Dendritic cell treated with granulocyte-macrophage colony-stimulating factor and Interleukin-4, amounts not matched to agents 40 ng/mL and 50 ng/mL, for 4 days (primary cell): ENCODE measurements at regions not wholly inside any gene's neighbourhood (a gene's known extent, or its start where the extent isn't known, plus 50 kb on each side); places are given as distances from the start of the nearest gene placed in this dataset.
"Not testable (repeated sequence)": the region's sequence is repeated elsewhere in the genome, so short reads cannot be mapped to it uniquely, and the experiment has no call there.

Experiments
- H3K27ac Mint-ChIP-seq: one replicate; pipeline ENCODE4 v1.8.0; 2022; ENCODE audit warnings: mild to moderate bottlenecking, mixed read lengths
- H3K27me3 Mint-ChIP-seq: one replicate; pipeline ENCODE4 v1.8.0; 2022; ENCODE audit warnings: mild to moderate bottlenecking, mixed read lengths
- H3K36me3 Mint-ChIP-seq: one replicate; pipeline ENCODE4 v1.8.0; 2022; ENCODE audit warnings: low read depth, mixed read lengths
- H3K4me1 Mint-ChIP-seq: one replicate; pipeline ENCODE4 v1.8.0; 2022; ENCODE audit warnings: low read depth, mixed read lengths
- H3K4me3 Mint-ChIP-seq: one replicate; pipeline ENCODE4 v1.8.0; 2022; ENCODE audit warnings: mild to moderate bottlenecking, moderate library complexity, mixed read lengths
- H3K9me3 Mint-ChIP-seq: one replicate; pipeline ENCODE4 v1.8.0; 2022; ENCODE audit warnings: mixed read lengths
- intact Hi-C: fragments of 100-400 bp; cut with micrococcal nuclease; formaldehyde crosslinking; loops from one replicate; pipeline ENCODE4 v1.15.0; 2022

- no peaks in the 10 kb centered on the region for H3K27me3 Mint-ChIP-seq
- H3K36me3 Mint-ChIP-seq, result no peaks in the 10 kb centered on the region
- H3K4me3 Mint-ChIP-seq, result no peak overlapping the region
- H3K27ac Mint-ChIP-seq, result no peak overlapping the region
- H3K9me3 Mint-ChIP-seq, result peaks cover 13% of the 10 kb centered on the region
- intact Hi-C loops, result no loop called here
- H3K4me1 Mint-ChIP-seq, result no peaks in the 10 kb centered on the region
Observed at GRCh38 chr12:83313322-83313721, 626.6 kb downstream of the TMTC2 start.

DNA sequence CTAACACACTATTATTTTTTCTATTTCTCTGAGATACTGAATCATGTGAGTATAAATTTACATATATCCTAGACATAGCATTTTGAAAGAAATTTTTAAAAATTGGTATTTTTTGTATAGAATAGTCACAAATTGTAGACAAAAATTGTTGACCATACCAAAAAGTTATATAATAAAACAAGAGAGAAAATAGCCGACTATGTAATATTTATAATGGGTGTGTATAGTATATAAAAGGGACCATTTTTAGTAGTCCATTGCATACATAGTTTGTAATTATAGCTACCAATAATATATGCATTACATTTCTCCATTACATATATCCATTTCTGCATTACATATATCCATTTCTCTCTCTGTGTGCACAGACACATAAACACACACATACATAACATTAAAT lies 590.2 kb downstream of the TMTC2 start:
- Mint-ChIP-seq H3K27ac (no peak overlapping the region), H3K36me3 (no peaks in the 10 kb centered on the region), H3K4me1 (no peaks in the 10 kb centered on the region), H3K4me3 (no peak overlapping the region), H3K9me3 (peaks cover 26% of the 10 kb centered on the region), H3K27me3 (no peaks in the 10 kb centered on the region)
- intact Hi-C loops, result no loop called here

GRCh38 chr12:83271201-83271600 lies 584.5 kb downstream of the TMTC2 start:
- H3K9me3 Mint-ChIP-seq, result peaks cover 31% of the 10 kb centered on the region
- intact Hi-C loops, result no loop called here
- no peaks in the 10 kb centered on the region for H3K27me3 Mint-ChIP-seq
- no peaks in the 10 kb centered on the region for H3K36me3 Mint-ChIP-seq
- no peaks in the 10 kb centered on the region for H3K4me1 Mint-ChIP-seq
- H3K27ac Mint-ChIP-seq, result no peak overlapping the region
- H3K4me3 Mint-ChIP-seq, result no peak overlapping the region

GRCh38 chr12:83265808-83266207 lies 579.1 kb downstream of the TMTC2 start:
- no peak overlapping the region for H3K4me3 Mint-ChIP-seq
- intact Hi-C loops, result no loop called here
- H3K9me3 Mint-ChIP-seq, result peaks cover 6% of the 10 kb centered on the region
- no peaks in the 10 kb centered on the region for H3K36me3 Mint-ChIP-seq
- H3K27ac Mint-ChIP-seq, result no peak overlapping the region
- no peaks in the 10 kb centered on the region for H3K27me3 Mint-ChIP-seq
- H3K4me1 Mint-ChIP-seq, result no peaks in the 10 kb centered on the region

- no peak overlapping the region for H3K4me3 Mint-ChIP-seq
- no peaks in the 10 kb centered on the region for H3K4me1 Mint-ChIP-seq
- no peaks in the 10 kb centered on the region for H3K36me3 Mint-ChIP-seq
- no peak overlapping the region for H3K27ac Mint-ChIP-seq
- intact Hi-C loops, result no loop called here
- no peaks in the 10 kb centered on the region for H3K27me3 Mint-ChIP-seq
- no peaks in the 10 kb centered on the region for H3K9me3 Mint-ChIP-seq
Observed at GRCh38 chr12:83261998-83262397, 575.3 kb downstream of the TMTC2 start.

GRCh38 chr12:83260126-83260525 lies 573.4 kb downstream of the TMTC2 start:
- H3K27me3 Mint-ChIP-seq, intact Hi-C loops, H3K4me3 Mint-ChIP-seq, H3K9me3 Mint-ChIP-seq, H3K27ac Mint-ChIP-seq, H3K36me3 Mint-ChIP-seq, H3K4me1 Mint-ChIP-seq: not testable (repeated sequence)

DNA sequence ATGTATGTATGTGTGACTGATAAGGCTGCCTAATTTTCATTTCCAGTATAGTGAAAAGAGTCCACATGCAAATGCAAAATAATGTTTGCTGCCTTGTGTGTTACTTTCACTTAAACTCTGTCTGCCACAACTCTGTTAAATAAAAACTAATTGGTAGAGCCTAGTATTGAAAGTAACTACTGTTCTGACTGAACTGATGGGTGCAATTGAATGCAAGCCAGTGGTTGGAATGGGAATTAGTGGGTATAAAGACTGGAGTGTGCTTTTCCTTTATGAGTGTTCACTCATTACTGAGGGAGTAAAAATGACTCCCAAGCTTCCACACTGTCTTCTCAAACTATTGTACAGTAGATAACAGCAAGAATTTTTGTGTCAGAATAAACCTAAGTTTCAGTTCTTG lies 571.0 kb downstream of the TMTC2 start:
- Mint-ChIP-seq H3K4me1 (no peaks in the 10 kb centered on the region), H3K4me3 (no peak overlapping the region), H3K36me3 (no peaks in the 10 kb centered on the region), H3K27ac (no peak overlapping the region), H3K27me3 (no peaks in the 10 kb centered on the region), H3K9me3 (no peaks in the 10 kb centered on the region)
- intact Hi-C loops, result no loop called here

DNA sequence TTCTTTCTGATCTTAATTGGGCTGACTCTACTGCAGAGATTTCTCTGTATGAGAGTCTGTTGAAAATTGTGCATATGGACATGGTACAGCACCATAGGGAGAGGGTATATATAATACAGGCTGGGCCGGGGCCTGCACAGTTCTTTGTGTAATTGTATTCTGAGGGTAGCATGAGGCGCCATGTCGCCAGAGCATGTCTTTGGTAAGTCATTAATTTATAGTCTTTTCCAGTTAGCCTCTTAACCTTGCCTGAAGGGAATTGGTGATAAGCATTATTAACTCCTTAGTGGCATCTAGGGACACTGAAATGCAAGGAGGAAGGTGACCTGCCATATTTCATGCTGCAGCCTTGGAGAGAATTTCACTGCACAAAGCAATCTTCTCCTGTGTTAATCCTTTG lies 569.9 kb downstream of the TMTC2 start:
- H3K27me3 Mint-ChIP-seq, result no peaks in the 10 kb centered on the region
- no peaks in the 10 kb centered on the region for H3K4me1 Mint-ChIP-seq
- intact Hi-C loops, result no loop called here
- H3K4me3 Mint-ChIP-seq, result no peak overlapping the region
- H3K27ac Mint-ChIP-seq, result no peak overlapping the region
- H3K9me3 Mint-ChIP-seq, result no peaks in the 10 kb centered on the region
- H3K36me3 Mint-ChIP-seq, result no peaks in the 10 kb centered on the region

DNA sequence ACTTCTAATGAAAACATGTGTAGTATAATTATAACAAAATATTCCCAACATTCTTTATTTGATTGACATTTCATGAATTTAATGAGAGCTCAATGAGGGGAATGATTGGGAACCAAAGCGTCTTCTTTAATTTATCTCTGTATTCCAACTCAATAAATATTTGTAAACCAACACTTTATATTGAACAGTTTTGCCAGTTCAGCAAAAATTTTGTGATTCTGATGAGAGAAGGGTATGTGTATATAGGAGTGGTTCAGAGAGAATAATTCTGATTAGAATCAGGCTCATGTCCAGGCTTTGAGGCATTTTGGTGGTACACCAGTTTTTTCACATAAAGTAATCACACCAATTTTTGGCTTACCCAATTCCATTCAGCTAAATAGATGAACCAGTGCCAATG lies 564.2 kb downstream of the TMTC2 start:
- Mint-ChIP-seq H3K4me1 (no peaks in the 10 kb centered on the region), H3K4me3 (no peak overlapping the region), H3K36me3 (no peaks in the 10 kb centered on the region), H3K9me3 (peaks cover 9% of the 10 kb centered on the region), H3K27ac (no peak overlapping the region), H3K27me3 (no peaks in the 10 kb centered on the region)
- intact Hi-C loops, result no loop called here

GRCh38 chr12:83245156-83245555 lies 558.5 kb downstream of the TMTC2 start:
- Mint-ChIP-seq H3K9me3 (peaks cover 9% of the 10 kb centered on the region), H3K36me3 (no peaks in the 10 kb centered on the region), H3K4me3 (no peak overlapping the region), H3K27ac (no peak overlapping the region), H3K27me3 (no peaks in the 10 kb centered on the region), H3K4me1 (no peaks in the 10 kb centered on the region)
- intact Hi-C loops, result no loop called here

GRCh38 chr12:83244001-83244400 lies 557.3 kb downstream of the TMTC2 start:
- Mint-ChIP-seq H3K4me1 (no peaks in the 10 kb centered on the region), H3K4me3 (no peak overlapping the region), H3K9me3 (peaks cover 9% of the 10 kb centered on the region), H3K27ac (no peak overlapping the region), H3K36me3 (no peaks in the 10 kb centered on the region), H3K27me3 (no peaks in the 10 kb centered on the region)
- intact Hi-C loops, result no loop called here

GRCh38 chr12:83233987-83234386 lies 547.3 kb downstream of the TMTC2 start:
- H3K27me3 Mint-ChIP-seq, H3K27ac Mint-ChIP-seq, H3K36me3 Mint-ChIP-seq, H3K4me3 Mint-ChIP-seq, H3K4me1 Mint-ChIP-seq, intact Hi-C loops, H3K9me3 Mint-ChIP-seq: not testable (repeated sequence)

DNA sequence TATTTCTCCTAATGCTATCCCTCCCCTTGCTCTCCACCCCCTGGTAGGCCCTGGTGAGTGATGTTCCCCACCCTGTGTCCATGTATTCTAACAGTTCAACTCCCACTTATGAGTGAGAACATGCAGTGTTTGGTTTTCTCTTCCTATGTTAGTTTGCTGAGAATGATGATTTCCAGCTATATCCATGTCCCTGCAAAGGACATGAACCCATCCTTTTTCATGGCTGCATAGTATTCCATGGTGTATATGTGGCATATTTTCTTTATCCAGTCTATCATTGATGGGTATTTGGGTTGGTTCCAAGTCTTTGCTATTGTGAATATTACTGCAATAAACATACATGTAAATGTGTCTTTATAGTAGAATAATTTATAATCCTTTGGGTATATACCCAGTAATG lies 540.3 kb downstream of the TMTC2 start:
- H3K9me3 Mint-ChIP-seq, H3K27ac Mint-ChIP-seq, H3K4me3 Mint-ChIP-seq, H3K4me1 Mint-ChIP-seq, intact Hi-C loops, H3K36me3 Mint-ChIP-seq, H3K27me3 Mint-ChIP-seq: not testable (repeated sequence)

- Mint-ChIP-seq H3K27me3 (no peaks in the 10 kb centered on the region), H3K4me1 (peaks cover 6% of the 10 kb centered on the region), H3K4me3 (no peak overlapping the region), H3K9me3 (no peaks in the 10 kb centered on the region), H3K36me3 (no peaks in the 10 kb centered on the region), H3K27ac (no peak overlapping the region)
- intact Hi-C loops, result no loop called here
Observed at GRCh38 chr12:83225806-83226205, 539.1 kb downstream of the TMTC2 start.

DNA sequence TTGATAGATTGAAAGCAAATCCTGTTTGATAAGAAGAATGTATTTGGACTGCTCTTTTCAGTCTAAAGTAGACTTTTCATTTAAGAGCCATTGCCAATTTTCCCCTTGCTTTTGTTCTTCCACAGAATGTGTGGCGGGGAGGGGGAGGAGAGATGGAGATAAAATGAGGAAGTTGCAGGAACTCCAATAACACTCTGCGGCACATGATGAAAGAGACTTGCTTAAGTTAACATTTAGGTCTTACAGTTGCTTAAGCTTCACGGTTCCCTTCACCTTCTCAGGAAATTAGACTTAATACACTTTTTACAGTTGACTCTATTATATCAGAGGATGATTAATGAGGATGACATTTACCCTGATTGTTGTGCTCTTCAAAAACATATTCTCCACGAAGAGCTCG lies 537.3 kb downstream of the TMTC2 start:
- no peaks in the 10 kb centered on the region for H3K27me3 Mint-ChIP-seq
- peaks cover 6% of the 10 kb centered on the region for H3K4me1 Mint-ChIP-seq
- no peak overlapping the region for H3K27ac Mint-ChIP-seq
- no peaks in the 10 kb centered on the region for H3K9me3 Mint-ChIP-seq
- no peak overlapping the region for H3K4me3 Mint-ChIP-seq
- intact Hi-C loops, result no loop called here
- H3K36me3 Mint-ChIP-seq, result no peaks in the 10 kb centered on the region

- intact Hi-C loops, result no loop called here
- Mint-ChIP-seq H3K9me3 (no peaks in the 10 kb centered on the region), H3K27me3 (no peaks in the 10 kb centered on the region), H3K4me1 (peaks cover 6% of the 10 kb centered on the region), H3K4me3 (no peak overlapping the region), H3K27ac (no peak overlapping the region), H3K36me3 (no peaks in the 10 kb centered on the region)
Observed at GRCh38 chr12:83220774-83221173, 534.1 kb downstream of the TMTC2 start.
